ENCODE measurements at regions not wholly inside any gene's neighbourhood (a gene's known extent, or its start where the extent isn't known, plus 50 kb on each side); places are given as distances from the start of the nearest gene placed in this dataset.

GRCh38 chr4:124915073-124915472, 202.5 kb upstream of the ANKRD50 start:
- 66 to 74% methylated on average over 1 of the region's 1 CpG for WGBS, 2 donors
- no peak for TF ChIP-seq CTCF (IDR thresholded peaks at IDR 0.05; ENCODE audit: control extremely low read depth, extremely low read depth)
- Histone ChIP-seq H3K27me3 (ENCODE audit: control insufficient read depth in 3 of 3, insufficient read depth in 3 of 3, low read length in 2 of 3) (no peaks in the 10 kb centered on the region), H3K27ac (ENCODE audit: low read depth in 1 of 2, low read length in 1 of 2) (no peak overlapping the region), H3K9ac (ENCODE audit: insufficient read depth in 1 of 2, low read length in 2 of 2) (no peak overlapping the region), H3K4me1 (ENCODE audit: control insufficient read depth in 5 of 5, insufficient read depth in 5 of 5, low read length in 5 of 5) (no peaks in the 10 kb centered on the region), H3K4me3 (no peak overlapping the region), H3K36me3 (ENCODE audit: control insufficient read depth in 4 of 4, insufficient read depth in 4 of 4, low read length in 4 of 4) (no peaks in the 10 kb centered on the region), H3K9me3 (ENCODE audit: control insufficient read depth in 4 of 4, insufficient read depth in 3 of 4, low read length in 3 of 4) (peaks cover 0 to 13% (median 4%) of the 10 kb centered on the region in 4 donors)
- no peak for ATAC-seq (ENCODE audit: insufficient read depth, low FRiP score)
- DNase-seq, result no peak

GRCh38 chr4:124913237-124913636, 200.7 kb upstream of the ANKRD50 start:
- Histone ChIP-seq H3K9me3 (ENCODE audit: control insufficient read depth in 4 of 4, insufficient read depth in 3 of 4, low read length in 3 of 4) (peaks cover 0 to 13% (median 4%) of the 10 kb centered on the region in 4 donors), H3K4me3 (no peak overlapping the region), H3K27me3 (ENCODE audit: control insufficient read depth in 3 of 3, insufficient read depth in 3 of 3, low read length in 2 of 3) (no peaks in the 10 kb centered on the region), H3K27ac (ENCODE audit: low read depth in 1 of 2, low read length in 1 of 2) (no peak overlapping the region), H3K4me1 (ENCODE audit: control insufficient read depth in 5 of 5, insufficient read depth in 5 of 5, low read length in 5 of 5) (no peaks in the 10 kb centered on the region), H3K9ac (ENCODE audit: insufficient read depth in 1 of 2, low read length in 2 of 2) (no peak overlapping the region), H3K36me3 (ENCODE audit: control insufficient read depth in 4 of 4, insufficient read depth in 4 of 4, low read length in 4 of 4) (no peaks in the 10 kb centered on the region)
- no peak for ATAC-seq (ENCODE audit: insufficient read depth, low FRiP score)
- no peak for TF ChIP-seq CTCF (IDR thresholded peaks at IDR 0.05; ENCODE audit: control extremely low read depth, extremely low read depth)
- 94 to 100% methylated on average over 1 of the region's 1 CpG for WGBS, 2 donors
- DNase-seq, result no peak

GRCh38 chr4:124910327-124910726, 197.8 kb upstream of the ANKRD50 start:
- ATAC-seq (ENCODE audit: insufficient read depth, low FRiP score), result no peak
- no peaks in the 10 kb centered on the region for H3K27me3 ChIP-seq (ENCODE audit: control insufficient read depth in 3 of 3, insufficient read depth in 3 of 3, low read length in 2 of 3)
- peaks cover 0 to 13% (median 4%) of the 10 kb centered on the region in 4 donors for H3K9me3 ChIP-seq (ENCODE audit: control insufficient read depth in 4 of 4, insufficient read depth in 3 of 4, low read length in 3 of 4)
- H3K27ac ChIP-seq (ENCODE audit: low read depth in 1 of 2, low read length in 1 of 2), result no peak overlapping the region
- H3K4me3 ChIP-seq, result no peak overlapping the region
- H3K36me3 ChIP-seq (ENCODE audit: control insufficient read depth in 4 of 4, insufficient read depth in 4 of 4, low read length in 4 of 4), result no peaks in the 10 kb centered on the region
- DNase-seq, result no peak
- no peak overlapping the region for H3K9ac ChIP-seq (ENCODE audit: insufficient read depth in 1 of 2, low read length in 2 of 2)
- TF ChIP-seq CTCF (IDR thresholded peaks at IDR 0.05; ENCODE audit: control extremely low read depth, extremely low read depth), result no peak
- no peaks in the 10 kb centered on the region for H3K4me1 ChIP-seq (ENCODE audit: control insufficient read depth in 5 of 5, insufficient read depth in 5 of 5, low read length in 5 of 5)

DNA sequence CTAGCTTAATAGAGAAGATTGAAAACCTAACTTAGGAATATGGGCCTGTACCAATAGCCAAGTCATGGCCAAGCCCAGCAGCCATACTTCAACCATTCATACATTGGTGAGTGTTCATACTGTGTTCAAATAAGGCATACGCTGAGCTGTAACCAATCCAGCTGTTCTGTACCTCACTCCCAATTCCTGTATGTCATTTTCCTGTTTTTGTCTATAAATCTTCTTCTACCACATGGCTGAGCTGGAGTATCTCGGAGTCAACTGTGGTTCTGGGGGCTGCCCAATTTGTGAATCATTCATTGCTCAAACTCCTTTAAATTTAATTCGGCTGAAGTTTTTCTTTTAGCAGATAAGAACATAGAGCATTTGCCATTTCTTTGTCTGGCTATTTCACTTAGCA, 195.3 kb upstream of the ANKRD50 start:
- Histone ChIP-seq H3K27ac (ENCODE audit: low read depth in 1 of 2, low read length in 1 of 2) (no peak overlapping the region), H3K4me3 (no peak overlapping the region), H3K4me1 (ENCODE audit: control insufficient read depth in 5 of 5, insufficient read depth in 5 of 5, low read length in 5 of 5) (peaks cover 0 to 17% (median 6%) of the 10 kb centered on the region in 5 donors), H3K9ac (ENCODE audit: insufficient read depth in 1 of 2, low read length in 2 of 2) (no peak overlapping the region), H3K36me3 (ENCODE audit: control insufficient read depth in 4 of 4, insufficient read depth in 4 of 4, low read length in 4 of 4) (no peaks in the 10 kb centered on the region), H3K27me3 (ENCODE audit: control insufficient read depth in 3 of 3, insufficient read depth in 3 of 3, low read length in 2 of 3) (no peaks in the 10 kb centered on the region), H3K9me3 (ENCODE audit: control insufficient read depth in 4 of 4, insufficient read depth in 3 of 4, low read length in 3 of 4) (peaks cover 0 to 3% (median under 1%) of the 10 kb centered on the region in 4 donors)
- ATAC-seq (ENCODE audit: insufficient read depth, low FRiP score) (no peak), DNase-seq (no peak)
- no peak for TF ChIP-seq CTCF (IDR thresholded peaks at IDR 0.05; ENCODE audit: control extremely low read depth, extremely low read depth)
- 88 to 94% methylated on average over 3 of the region's 3 CpGs for WGBS, 2 donors

Data from lung (tissue), 11 donors.